IMR-90 (cell line): ENCODE measurements at regions not wholly inside any gene's neighbourhood (a gene's known extent, or its start where the extent isn't known, plus 50 kb on each side); places are given as distances from the start of the nearest gene placed in this dataset.

Experiments
- ATAC-seq: fragments of 200-7000 bp; cut with Tn5 transposase; 2 replicates; pipeline ENCODE4 v1.9.1; 2020; ENCODE audit warnings: low read depth, mild to moderate bottlenecking, moderate library complexity
- BruUV-seq: library from RNA; stranded (reverse); fragments of 400-500 nt; replicated peaks from 2 replicates; lab custom pipeline; 2021; lab: Mats Ljungman, UMichigan
- CTCF ChIA-PET: fragments of 300-600 bp; formaldehyde crosslinking; extraction: SDS; loops from one replicate; lab custom pipeline; 2021; ENCODE audit warnings: antibody characterized with exemption; lab: Yijun Ruan, JAX
- POLR2A ChIA-PET: fragments of 300-600 bp; sonication (Branson Sonifier 250); formaldehyde crosslinking; loops from one replicate; lab custom pipeline; 2022; ENCODE audit warnings: antibody characterized with exemption; ENCODE audit not compliant: unreplicated experiment; lab: Charles Lee
- DNase-seq: peaks from one replicate; pipeline ENCODE4 v3.0.0; 2013
- H2AFZ ChIP-seq: replicated peaks from 2 replicates; pipeline ENCODE3; 2013; ENCODE audit warnings: low read length, mild to moderate bottlenecking; ENCODE audit not compliant: poor library complexity
- H2AK5ac ChIP-seq: 2 replicates; pipeline ENCODE4 v1.6.1; 2013; ENCODE audit warnings: low read depth, low read length, inconsistent platforms
- H2AK9ac ChIP-seq: replicated peaks from 2 replicates; pipeline ENCODE3; 2013; ENCODE audit warnings: mild to moderate bottlenecking, low read depth, low read length, moderate library complexity; ENCODE audit not compliant: poor library complexity
- H2BK120ac ChIP-seq: 2 replicates; pipeline ENCODE4 v1.6.1; 2013; ENCODE audit warnings: low read depth, low read length, inconsistent platforms
- H2BK15ac ChIP-seq: 3 replicates; pipeline ENCODE4 v1.6.1; 2013; ENCODE audit warnings: low read depth, low read length, inconsistent platforms
- H2BK20ac ChIP-seq: 2 replicates; pipeline ENCODE4 v1.6.1; 2013; ENCODE audit warnings: low read depth, mild to moderate bottlenecking, inconsistent platforms, low read length, moderate library complexity
- H2BK5ac ChIP-seq: 2 replicates; pipeline ENCODE4 v1.6.1; 2013; ENCODE audit warnings: mild to moderate bottlenecking, low read depth, low read length, inconsistent platforms; ENCODE audit not compliant: poor library complexity, severe bottlenecking
- H3K14ac ChIP-seq: replicated peaks from 2 replicates; pipeline ENCODE4 v1.6.1; 2013; ENCODE audit warnings: low read depth, low read length, inconsistent platforms
- H3K18ac ChIP-seq: 2 replicates; pipeline ENCODE4 v1.6.1; 2013; ENCODE audit warnings: low read depth, low read length, control low read depth
- H3K23ac ChIP-seq: 2 replicates; pipeline ENCODE4 v1.6.1; 2013; ENCODE audit warnings: low read depth, low read length, inconsistent platforms
- H3K27ac ChIP-seq: 2 replicates; pipeline ENCODE4 v1.5.1; 2013; ENCODE audit warnings: mild to moderate bottlenecking, control low read depth, low read length; ENCODE audit not compliant: insufficient read depth
- H3K27me3 ChIP-seq: 2 replicates; pipeline ENCODE4 v1.6.1; 2013; ENCODE audit warnings: low read length; ENCODE audit not compliant: control insufficient read depth, insufficient read depth
- H3K36me3 ChIP-seq: 2 replicates; pipeline ENCODE4 v1.6.1; 2013; ENCODE audit warnings: low read length, mixed read lengths; ENCODE audit not compliant: control insufficient read depth, insufficient read depth
- H3K4ac ChIP-seq: 2 replicates; pipeline ENCODE4 v1.6.1; 2013; ENCODE audit warnings: low read depth, low read length, inconsistent platforms
- H3K4me1 ChIP-seq: 2 replicates; pipeline ENCODE4 v1.6.1; 2013; ENCODE audit warnings: low read length, mixed read lengths; ENCODE audit not compliant: control insufficient read depth, insufficient read depth
- H3K4me2 ChIP-seq: 2 replicates; pipeline ENCODE4 v1.6.1; 2013; ENCODE audit warnings: low read depth, mild to moderate bottlenecking, control low read depth, low read length, moderate library complexity
- H3K4me3 ChIP-seq: 2 replicates; pipeline ENCODE4 v1.5.1; 2013; ENCODE audit warnings: low read depth, mild to moderate bottlenecking, control low read depth, low read length, moderate library complexity; ENCODE audit not compliant: insufficient read depth
- H3K56ac ChIP-seq: 2 replicates; pipeline ENCODE4 v1.6.1; 2013; ENCODE audit warnings: low read length, inconsistent platforms; ENCODE audit not compliant: insufficient read depth; ENCODE audit errors: extremely low read depth
- H3K79me1 ChIP-seq, 2 experiments: 2 replicates each; pipeline ENCODE4 v1.6.1; 2013; ENCODE audit warnings: low read length in 2 of 2, inconsistent platforms in 1 of 2, low read depth in 1 of 2
- H3K9ac ChIP-seq: 2 replicates; pipeline ENCODE4 v1.6.1; 2013; ENCODE audit warnings: low read depth, low read length, control low read depth
- H3K9me1 ChIP-seq: 2 replicates; pipeline ENCODE4 v1.6.1; 2013; ENCODE audit warnings: low read length, inconsistent platforms; ENCODE audit not compliant: insufficient read depth
- H3K9me3 ChIP-seq: 2 replicates; pipeline ENCODE4 v1.6.1; 2013; ENCODE audit warnings: low read length; ENCODE audit not compliant: control insufficient read depth, insufficient read depth
- H4K20me1 ChIP-seq: 2 replicates; pipeline ENCODE4 v1.6.1; 2013; ENCODE audit warnings: low read length, inconsistent platforms; ENCODE audit not compliant: insufficient read depth
- H4K5ac ChIP-seq: 2 replicates; pipeline ENCODE4 v1.6.1; 2013; ENCODE audit warnings: mild to moderate bottlenecking, low read depth, low read length, control low read depth
- H4K8ac ChIP-seq, 2 experiments: 2 replicates each; pipeline ENCODE4 v1.6.1; 2013; ENCODE audit warnings: low read depth in 2 of 2, low read length in 2 of 2, control low read depth in 1 of 2, inconsistent platforms in 1 of 2
- H4K91ac ChIP-seq: 2 replicates; pipeline ENCODE4 v1.6.1; 2013; ENCODE audit warnings: low read depth, low read length, inconsistent platforms; ENCODE audit not compliant: insufficient read depth
- FOS ChIP-seq: fragments of 150-350 bp; IDR thresholded peaks from 2 replicates; pipeline ENCODE4 v1.6.1; 2016; ENCODE audit warnings: low read depth, low read length
- MXI1 ChIP-seq: IDR thresholded peaks from 2 replicates; pipeline ENCODE4 v1.6.1; 2012; ENCODE audit warnings: low read depth, mild to moderate bottlenecking, low read length, moderate library complexity, borderline replicate concordance
- POLR2A ChIP-seq: IDR thresholded peaks from 2 replicates; pipeline ENCODE4 v1.6.1; 2012; ENCODE audit warnings: mild to moderate bottlenecking, low read depth, low read length
- USF2 ChIP-seq: fragments of 150-350 bp; IDR thresholded peaks from 2 replicates; pipeline ENCODE4 v1.6.1; 2017; ENCODE audit warnings: mild to moderate bottlenecking, antibody characterized with exemption, low read length, low read depth
- WGBS, 2 experiments: methylation state at CpG; one replicate each; pipeline versions ENCODE4 v1.1.5 to v1.1.7; 2013; ENCODE audit warnings: missing lambda C conversion rate in 2 of 2; ENCODE audit not compliant: insufficient read length in 1 of 2; ENCODE audit errors: extremely low coverage in 2 of 2; 5-methylcytosine and 5-hydroxymethylcytosine counted together
- dilution Hi-C: fragments of 300-500 bp; cut with HindIII; formaldehyde crosslinking; loops from one replicate; pipeline ENCODE4 v1.14.3; 2018; ENCODE audit warnings: low sequenced_read_pairs; ENCODE audit not compliant: unreplicated experiment
- in situ Hi-C: fragments of 300-500 bp; cut with MboI; formaldehyde crosslinking; loops from 3 replicates; pipeline ENCODE4 v1.14.3; 2019; ENCODE audit warnings: low sequenced_read_pairs, inconsistent platforms, mixed read lengths
- intact Hi-C: fragments of 100-400 bp; cut with micrococcal nuclease; formaldehyde crosslinking; loops from 2 replicates; pipeline ENCODE4 v1.10.0; 2022

DNA sequence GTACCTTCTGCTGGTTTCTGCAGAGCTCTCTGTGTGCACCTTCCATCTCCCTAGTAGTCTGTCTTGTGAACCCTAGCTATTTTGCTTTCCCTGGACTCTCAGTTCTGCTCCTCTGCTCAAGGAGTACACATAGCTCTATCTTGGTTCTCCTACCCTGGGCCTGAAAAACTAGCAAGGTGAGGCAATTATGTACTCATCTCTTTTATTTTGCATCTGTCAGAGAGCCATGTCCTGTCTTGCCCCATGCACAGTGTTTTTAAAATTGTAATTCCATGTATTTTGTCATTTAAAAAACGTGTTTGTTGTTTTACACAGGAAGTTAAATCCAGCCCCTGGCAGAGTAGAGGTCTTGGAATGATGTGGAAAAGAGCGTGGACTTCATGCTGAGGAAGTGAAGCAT, 684.9 kb upstream of the CPEB2 start:
- POLR2A ChIA-PET, result no interaction called here
- BruUV-seq, result no TSS peak
- no peak overlapping the region for H3K4me2 ChIP-seq
- no peaks in the 10 kb centered on the region for H3K36me3 ChIP-seq
- H4K8ac ChIP-seq, result no peak overlapping the region
- no peaks in the 10 kb centered on the region for H3K9me1 ChIP-seq
- dilution Hi-C loops (no loop called here), in situ Hi-C loops (no loop called here), intact Hi-C loops (no loop called here)
- no peaks in the 10 kb centered on the region for H3K27me3 ChIP-seq
- no peak overlapping the region for H3K4me3 ChIP-seq
- H2BK120ac ChIP-seq, result no peak overlapping the region
- no peak overlapping the region for H2AK9ac ChIP-seq
- H4K5ac ChIP-seq, result no peak overlapping the region
- no peak overlapping the region for H2AFZ ChIP-seq
- no peaks in the 10 kb centered on the region for H3K4me1 ChIP-seq
- no peak for DNase-seq
- H2BK20ac ChIP-seq, result no peak overlapping the region
- H4K91ac ChIP-seq, result no peak overlapping the region
- H3K9ac ChIP-seq, result no peak overlapping the region
- no CpG with 5 or more reads among the region's 2 CpGs for WGBS, 2 experiments
- H3K23ac ChIP-seq, result no peak overlapping the region
- no peak for ATAC-seq
- no peak overlapping the region for H3K18ac ChIP-seq
- CTCF ChIA-PET, result interaction anchor here (0.6 kb wide), 1 partner anchor 46 kb away, joined by 3 read pairs; no protein-coding TSS in a partner anchor
- H2BK5ac ChIP-seq, result no peak overlapping the region
- no peak overlapping the region for H3K56ac ChIP-seq
- H3K4ac ChIP-seq, result no peak overlapping the region
- TF ChIP-seq MXI1 (no peak), POLR2A (no peak), FOS (no peak), USF2 (no peak)
- H3K27ac ChIP-seq, result no peak overlapping the region
- H2AK5ac ChIP-seq, result no peak overlapping the region
- no peaks in the 10 kb centered on the region for H3K79me1 ChIP-seq
- 0 out of 2 replicates have a peak, but pooled peaks cover 2% of the 10 kb centered on the region for H3K9me3 ChIP-seq
- H4K20me1 ChIP-seq, result no peaks in the 10 kb centered on the region
- no peak overlapping the region for H2BK15ac ChIP-seq
- H3K14ac ChIP-seq, result no peak overlapping the region
